GM19043 (cell line): ENCODE measurements at regions not wholly inside any gene's neighbourhood (a gene's known extent, or its start where the extent isn't known, plus 50 kb on each side); places are given as distances from the start of the nearest gene placed in this dataset.
"Not testable (repeated sequence)": the region's sequence is repeated elsewhere in the genome, so short reads cannot be mapped to it uniquely, and the experiment has no call there.

ENCODE experiments used
- ATAC-seq: cut with Tn5 transposase; IDR thresholded peaks from one replicate; pipeline ENCODE4 v1.9.1; 2021; ENCODE audit warnings: low read depth; ENCODE audit not compliant: unreplicated experiment

DNA sequence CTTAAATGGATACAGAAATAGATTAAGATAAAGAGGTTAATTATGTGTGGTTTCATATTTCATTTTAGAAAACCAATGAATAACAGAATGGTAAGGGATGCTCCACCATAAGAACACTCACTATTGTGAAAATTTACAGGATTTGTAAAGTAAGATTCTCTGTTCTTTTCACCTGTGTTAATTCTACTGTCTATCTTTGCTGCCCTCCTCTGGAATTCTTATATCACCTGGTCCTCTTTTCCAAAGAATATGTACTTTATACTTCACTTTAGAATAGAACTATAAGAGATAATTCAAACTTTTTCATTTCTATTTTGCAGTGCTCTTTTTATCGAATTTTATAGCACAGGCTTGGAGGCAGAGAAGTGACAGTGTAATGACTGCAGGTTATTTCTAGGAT is 213.4 kb downstream of the LURAP1L start:
- ATAC-seq = no peak

DNA sequence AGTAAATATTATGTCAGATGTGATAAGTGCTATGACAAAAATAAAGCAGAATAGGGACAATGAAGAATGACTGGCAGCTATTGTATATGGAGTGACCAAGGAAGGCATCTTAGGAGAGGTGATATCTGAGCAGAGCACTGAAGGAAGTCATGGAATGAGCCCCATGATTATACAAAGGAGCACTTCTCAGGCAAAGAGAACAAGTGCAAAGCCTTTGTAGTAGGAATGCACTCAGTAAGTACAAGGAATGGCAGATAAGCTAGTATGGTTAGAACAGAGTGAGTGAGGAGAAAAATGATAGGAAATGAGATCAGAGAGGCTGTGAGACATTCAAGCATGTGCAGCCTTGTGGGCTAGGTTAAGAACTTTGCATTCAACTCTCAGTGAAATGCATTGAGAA is 214.8 kb downstream of the LURAP1L start:
- ATAC-seq = no peak

DNA sequence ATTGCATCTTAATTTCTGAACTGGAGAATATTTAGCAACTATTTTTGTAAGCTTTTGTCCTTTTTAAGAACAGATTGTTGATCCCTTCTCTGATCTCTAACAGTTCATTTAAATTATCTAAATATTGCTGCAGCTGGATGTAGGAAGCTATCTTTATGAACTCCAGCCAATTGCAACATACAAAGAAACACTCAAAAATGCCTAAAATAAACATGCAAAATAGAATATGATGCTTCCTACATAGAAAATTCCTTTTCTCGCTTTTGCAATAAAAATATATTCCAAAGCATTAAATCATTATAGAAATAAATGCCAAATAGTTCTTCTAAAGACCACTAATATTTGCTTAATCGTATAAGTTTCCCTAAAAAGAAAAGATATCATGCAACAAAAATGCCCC is 218.6 kb downstream of the LURAP1L start:
- ATAC-seq = no peak

DNA sequence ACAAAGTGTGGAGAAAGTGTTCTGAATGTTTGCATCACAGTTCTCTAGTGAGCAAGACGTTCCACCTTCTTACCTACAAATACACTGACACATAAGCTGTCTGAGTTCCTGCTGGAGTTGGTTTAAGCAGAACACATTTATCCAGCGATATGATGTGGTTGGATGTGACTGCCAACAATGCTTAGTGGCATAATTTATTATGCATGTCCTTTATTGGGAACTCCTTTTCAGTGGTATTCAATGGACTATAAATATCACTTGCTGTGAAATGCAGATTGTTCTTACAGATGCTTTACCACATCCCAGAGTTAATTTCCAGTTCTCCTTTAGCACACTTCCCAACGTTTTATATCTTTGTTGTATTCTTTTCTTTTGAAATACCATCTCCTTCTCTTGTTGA is 222.2 kb downstream of the LURAP1L start:
- ATAC-seq = no peak

DNA sequence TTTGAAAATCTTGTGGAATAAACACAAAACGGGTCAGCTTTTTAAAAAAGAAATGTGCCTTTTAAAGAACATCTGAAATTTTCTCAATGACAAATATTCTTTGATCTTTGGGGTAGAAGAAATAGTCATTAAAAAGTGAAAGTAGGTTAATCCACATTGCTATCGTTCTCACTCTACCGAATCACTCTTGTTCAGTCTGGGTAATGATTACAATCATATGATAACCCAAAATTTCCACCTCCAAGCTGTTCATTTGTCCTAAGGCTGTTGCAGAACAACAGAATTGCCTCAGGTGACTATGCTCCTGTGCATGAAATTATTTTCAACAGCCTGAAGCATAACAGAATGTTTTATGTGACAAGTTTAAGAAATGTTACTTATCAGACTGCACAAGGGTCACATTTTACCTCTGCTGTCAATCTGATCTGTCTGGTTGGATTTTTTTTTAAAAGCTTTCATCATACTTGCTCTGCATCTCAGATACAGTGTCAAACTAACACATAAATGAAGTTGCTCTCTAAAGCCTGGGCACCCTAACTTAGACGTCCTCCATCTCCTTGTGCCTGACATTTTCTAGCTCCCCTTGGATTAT is 227.3 kb downstream of the LURAP1L start:
- no peak for ATAC-seq

DNA sequence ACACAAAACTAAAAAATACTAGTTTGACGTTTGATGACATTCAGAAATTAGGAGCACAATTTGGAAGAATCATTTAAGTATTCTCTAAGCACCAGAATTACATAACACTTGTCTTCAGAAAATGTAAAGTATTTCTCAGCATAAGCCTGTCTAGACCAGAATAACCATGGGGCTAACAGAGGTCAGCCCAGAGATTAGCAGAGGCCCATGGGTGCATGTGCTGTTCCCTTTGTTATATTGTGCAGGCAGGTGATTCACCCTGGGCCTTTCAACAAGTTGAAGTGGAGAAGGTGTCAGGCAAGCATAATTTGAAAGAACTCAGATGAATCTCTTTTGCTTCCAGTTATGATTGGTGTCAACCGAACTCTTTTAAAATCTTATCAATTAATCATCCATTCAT is 227.9 kb downstream of the LURAP1L start:
- ATAC-seq = no peak

DNA sequence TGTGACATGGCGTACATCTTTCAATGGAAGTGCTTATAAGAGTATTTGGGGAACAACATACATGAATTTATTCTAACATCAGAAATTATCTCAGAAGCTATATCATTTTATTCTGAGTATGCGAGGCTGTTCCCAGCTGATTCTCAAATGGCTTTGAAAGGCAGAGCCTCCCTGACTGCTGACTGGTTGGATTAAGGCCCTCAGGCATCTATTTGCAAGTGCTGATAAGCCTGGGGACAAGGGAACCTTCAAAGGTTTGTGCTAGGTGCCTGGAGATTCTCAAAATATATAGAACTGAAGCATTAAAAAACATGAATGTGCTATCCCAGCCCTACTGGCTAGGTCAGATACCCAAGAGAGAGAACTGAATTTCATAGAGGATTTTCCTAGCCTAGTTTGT is 235.1 kb downstream of the LURAP1L start:
- no peak for ATAC-seq

DNA sequence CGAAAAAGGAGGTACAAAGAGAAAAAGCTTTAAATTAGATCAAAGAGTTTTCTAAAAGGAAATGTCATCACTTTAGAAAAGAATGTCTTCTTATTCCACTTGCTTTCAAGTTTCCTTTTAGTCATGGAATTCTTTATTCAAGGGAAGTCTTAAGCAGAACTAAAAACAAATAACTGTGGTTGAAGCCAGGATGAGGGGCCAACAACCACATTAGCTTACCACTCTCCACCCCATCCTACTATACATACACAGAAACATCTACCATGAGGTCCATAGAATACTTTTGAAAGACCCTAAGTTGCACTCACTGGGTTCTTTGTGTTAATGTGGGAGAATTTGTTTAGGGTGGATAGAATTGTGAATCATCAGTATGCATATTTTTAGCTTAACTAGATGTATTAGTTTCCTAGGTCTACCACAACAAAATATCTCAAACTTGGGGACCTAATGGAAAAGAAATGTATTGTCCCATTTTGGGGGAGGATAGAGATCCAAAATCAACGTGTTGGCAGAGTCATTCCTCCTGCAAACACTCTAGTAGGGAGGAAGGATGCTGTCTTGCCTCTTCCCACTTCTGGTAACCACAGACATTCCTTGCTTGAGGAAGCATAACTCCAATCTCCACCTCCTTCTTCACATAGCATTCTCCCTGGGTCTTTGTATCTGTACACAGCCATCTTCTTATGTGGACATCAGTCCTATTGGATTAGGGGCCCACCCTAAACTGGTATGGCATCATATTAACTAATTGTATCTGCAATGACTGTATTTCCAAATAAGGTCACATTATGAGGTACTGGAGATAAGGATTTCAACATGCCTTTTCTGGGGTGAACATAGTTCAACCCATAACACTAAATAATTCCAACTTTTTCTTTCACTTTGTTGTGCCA is 239.4 kb downstream of the LURAP1L start:
- no peak for ATAC-seq

DNA sequence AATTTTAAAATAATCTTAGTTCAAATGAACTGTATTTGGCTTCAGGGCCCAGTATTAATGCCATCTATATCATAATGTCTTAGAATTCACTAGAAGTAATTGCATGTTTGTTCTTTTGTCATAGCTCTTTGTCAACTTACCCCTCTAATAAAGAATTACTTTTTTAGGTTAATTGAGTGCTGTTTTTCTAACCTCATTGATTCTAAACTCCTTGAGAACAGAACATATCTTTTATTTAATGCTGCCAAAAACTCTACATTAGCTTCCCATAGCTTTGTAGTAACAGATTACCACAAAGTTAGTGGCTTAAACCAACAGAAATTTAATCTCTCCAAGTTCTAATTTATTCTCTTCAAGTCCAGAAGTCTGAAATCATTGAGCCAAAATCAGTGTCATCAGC is 242.4 kb downstream of the LURAP1L start:
- no peak for ATAC-seq

DNA sequence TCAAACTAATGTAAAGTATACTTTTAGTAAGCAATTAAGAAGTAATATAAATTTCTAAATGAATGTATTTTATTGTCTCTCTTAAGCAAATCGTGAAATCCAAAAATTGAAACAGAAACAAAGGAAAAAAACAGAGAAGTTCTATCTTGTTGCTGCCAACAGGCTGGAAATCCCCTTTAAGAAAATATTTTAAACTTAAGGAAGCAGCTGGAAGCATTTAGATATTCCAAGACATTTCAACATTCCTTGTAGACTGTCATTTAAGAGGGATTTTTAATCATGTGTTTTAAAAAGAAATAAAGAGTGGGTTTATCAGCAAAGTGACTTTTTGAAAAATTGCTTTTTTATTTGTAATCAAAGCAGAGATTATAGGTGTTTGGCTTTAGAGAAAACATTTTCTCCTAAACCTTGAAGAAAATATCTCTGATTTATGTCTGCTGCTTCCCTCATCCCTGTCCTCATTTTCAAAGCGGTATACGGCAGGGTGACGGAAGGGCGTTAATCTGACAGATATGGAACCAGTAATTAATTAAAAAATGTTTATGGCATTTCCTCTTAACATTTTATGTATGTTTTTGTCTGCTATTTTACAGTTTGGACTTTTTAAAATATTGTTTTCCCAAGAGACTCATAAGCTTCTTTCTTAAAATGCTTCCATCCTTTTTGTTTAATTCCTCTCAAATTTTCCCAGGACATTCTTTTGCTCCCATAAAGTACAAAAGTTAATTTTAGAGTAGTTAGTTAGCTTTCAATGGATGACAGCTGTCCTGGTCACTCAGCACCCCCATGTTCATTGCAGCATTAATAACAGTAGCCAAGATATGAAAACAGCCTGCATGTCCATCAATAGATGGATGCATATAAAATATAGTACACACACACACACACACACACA is 245.6 kb downstream of the LURAP1L start:
- ATAC-seq = no peak

DNA sequence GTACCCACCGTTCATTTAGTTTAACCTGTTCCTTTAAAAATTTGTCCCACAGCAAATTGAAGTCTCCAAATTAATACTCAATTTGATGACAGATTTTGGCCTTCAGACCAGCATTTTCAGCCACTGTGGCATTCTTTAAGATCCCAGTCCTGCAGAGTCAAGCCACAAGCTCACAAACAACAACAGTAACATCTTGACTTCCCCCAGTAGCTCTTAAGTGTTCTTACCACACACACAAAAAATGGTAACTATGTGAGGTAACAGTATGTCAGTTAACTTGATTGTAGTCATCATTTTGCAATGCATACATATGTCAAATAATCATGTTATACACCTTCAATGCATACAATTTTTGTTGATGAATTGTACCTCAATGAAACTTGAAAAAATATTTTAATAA is 247.9 kb downstream of the LURAP1L start:
- ATAC-seq = no peak

DNA sequence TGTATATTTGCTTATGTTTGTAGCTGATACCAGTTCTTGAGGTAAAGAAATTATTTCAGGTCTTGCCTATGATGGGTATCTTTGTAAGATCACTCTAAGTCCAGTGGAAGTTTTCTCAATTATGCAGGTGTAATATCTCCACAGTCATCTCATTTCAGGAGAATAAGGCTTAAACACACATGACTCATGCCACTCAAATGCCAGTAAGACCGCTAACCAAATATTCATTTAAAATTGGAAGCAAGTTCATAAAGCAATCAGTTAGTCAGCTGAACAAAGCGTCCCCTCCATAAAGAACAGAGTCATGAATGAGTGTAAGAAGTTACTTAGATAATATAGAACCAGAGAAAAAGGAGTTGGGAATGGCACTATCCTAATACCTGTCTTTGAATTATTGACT is 248.7 kb downstream of the LURAP1L start:
- ATAC-seq = no peak

DNA sequence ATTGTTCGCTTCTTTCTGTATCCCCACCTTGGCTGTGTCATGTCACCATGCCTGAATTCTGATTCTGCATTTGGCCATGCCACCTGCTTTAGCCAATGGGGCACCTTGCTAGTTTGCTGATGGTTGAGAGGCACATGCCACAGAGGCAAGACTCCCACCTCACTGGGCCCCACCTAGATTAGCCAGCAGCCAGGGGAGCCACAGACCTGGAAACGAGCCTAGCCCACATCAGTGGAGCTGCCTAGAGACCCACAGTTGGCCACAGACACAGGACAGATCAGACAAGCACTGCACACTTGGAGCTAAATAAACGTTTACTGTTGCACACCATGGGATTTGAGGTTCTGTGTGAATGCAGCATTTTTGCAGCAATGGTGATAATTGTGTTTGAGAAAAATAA is 252.1 kb downstream of the LURAP1L start:
- no peak for ATAC-seq

DNA sequence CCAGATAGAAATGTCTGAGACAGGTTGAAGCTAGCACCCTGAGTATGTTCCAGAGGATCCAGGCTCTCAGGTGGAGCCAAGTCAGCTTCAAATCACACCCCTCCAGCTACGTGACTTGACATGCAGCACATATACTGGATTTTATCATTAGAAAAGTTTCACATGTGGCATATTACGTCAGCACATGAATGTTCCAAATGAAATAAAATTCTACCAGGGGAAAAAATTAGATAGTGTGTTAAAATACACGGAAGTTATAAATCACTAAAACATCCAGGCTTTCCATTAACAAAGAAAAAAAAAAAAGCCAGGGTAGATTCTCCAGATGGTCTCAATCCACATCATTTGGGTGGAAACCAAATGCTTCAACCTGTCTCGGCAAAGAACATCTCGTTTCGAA is 251.6 kb downstream of the MPDZ start:
- no peak for ATAC-seq

DNA sequence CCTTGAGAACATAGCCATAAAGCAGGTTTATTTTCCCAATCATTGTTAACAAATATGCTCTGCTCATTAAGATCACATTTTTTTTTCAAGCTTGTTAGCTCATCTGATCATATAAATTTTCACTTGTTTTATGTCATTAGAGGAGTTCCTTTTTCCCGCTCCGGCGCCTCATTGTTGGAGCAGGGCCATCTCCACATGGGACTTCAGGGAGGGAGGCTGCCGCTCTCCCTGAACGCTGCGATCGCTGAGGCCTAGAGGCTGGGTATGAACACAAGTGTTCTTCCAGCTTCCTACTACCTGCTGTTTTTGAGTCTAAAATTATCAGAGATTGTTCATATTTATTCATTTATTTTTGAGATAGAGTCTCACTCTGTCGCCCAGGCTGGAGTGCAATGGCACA is 246.9 kb downstream of the MPDZ start:
- ATAC-seq = no peak

DNA sequence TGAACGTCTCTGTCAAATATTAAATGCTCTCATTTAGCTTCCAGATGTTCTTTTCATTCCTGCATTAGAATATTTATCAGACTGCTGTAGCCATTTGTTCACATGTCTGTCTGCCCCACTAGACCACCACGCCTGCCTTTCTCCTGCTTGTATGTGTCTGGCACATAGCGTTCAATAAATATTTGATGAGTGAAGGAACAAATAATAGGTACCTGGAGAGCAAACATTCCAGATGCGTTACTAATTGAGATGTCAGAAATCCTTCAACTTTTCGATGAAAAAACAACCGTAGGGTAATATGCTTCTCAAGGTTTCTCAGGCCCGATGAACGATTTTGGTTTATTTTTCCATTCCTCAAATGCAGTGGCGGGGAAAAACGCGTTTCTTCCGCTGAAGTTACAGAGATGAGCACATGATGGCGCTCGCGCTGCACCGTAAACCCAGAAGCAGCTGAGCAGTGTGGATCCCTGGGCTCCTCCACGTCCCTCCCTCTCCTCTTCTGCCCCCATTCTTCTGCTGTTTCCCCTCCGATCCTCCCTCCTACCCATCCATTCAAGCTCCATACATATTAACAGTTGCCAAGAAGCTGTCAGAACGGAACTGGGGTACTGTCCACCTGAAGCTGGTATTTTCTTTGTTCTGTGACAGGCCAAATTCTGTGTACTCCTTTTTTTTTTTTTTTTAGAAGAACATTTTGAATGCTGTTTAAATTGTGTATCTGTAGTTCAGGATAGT is 245.4 kb downstream of the MPDZ start:
- ATAC-seq = peak; percentile 52

DNA sequence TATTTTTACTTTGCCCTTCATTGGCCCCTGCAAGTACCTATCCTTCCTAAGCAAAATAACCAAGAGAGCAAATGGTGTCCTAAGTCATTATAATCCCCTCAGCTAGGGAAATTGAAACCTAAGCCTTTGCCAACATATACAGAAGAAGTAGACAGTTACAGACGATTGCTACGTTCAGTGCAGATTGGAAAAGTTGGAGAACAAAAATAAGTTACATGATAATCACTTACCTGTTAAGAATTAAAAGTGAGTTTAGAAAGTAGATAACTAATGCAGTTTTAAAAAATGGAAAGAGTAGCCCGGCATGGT is 244.8 kb downstream of the MPDZ start:
- no peak for ATAC-seq

DNA sequence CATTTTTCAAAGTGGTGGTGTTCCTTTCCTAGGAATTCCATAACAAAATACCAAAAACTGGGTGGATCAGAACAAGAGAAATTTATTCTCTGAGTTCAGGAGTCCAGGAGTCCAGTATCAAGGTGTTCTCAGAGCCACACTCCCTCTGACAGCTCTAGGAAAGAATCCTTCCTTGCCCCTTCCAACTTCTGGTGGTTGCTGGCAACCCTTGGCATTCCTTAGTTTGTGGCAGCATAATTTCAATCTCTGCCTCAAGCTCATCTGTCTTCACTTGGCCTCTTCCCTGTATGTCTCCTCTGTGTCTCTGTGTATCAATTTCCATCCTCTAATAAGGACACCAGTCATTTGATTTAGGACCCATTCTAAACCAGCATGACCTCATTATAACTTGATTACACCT is 243.7 kb downstream of the MPDZ start:
- no peak for ATAC-seq

DNA sequence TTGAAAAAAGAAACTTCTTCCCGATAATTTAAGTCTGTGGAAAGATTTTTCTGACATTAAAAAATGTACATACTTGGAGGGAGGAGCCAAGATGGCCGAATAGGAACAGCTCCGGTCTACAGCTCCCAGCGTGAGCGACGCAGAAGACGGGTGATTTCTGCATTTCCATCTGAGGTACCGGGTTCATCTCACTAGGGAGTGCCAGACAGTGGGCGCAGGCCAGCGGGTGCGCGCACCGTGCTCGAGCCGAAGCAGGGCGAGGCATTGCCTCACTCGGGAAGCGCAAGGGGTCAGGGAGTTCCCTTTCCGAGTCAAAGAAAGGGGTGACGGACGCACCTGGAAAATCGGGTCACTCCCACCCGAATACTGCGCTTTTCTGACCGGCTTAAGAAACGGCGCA is 241.7 kb downstream of the MPDZ start:
- not testable (repeated sequence) for ATAC-seq

DNA sequence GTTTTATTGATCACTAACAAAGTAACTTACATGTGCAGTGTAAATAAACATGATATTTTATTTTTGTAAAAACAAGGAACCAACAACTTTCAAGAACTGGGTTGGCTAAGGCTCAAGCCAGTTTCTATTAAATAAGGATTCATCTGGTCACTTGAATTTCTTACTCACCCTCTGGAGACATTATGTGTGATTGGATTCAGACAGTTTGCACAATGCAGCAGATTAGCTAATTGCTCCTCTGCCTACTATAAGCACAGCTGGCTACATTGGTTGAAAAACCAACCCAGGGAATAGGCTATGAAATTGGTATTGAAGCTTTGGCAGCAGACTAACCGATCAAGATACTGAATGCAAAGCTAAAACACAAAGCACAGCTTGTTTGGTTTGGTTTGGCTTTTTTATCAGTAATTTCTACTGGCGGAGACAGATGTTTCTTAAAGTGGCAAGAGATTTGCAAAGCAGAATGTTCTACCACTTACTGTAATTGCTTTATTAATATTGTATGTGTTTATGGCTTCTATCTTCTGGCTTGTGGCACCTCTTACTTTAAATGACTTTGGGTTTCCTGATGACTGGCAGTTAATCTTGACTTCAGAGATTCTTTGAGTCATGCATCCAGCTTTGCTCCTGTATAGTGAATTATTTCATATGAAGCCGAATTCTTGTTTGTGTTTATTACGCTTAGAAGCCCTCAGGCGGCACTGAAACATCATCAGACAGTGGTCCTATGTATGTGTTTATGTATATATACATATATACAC is 231.5 kb downstream of the MPDZ start:
- ATAC-seq = no peak
